Lung (tissue), 11 donors: ENCODE measurements at regions not wholly inside any gene's neighbourhood (a gene's known extent, or its start where the extent isn't known, plus 50 kb on each side); places are given as distances from the start of the nearest gene placed in this dataset.
"Not testable (repeated sequence)": the region's sequence is repeated elsewhere in the genome, so short reads cannot be mapped to it uniquely, and the experiment has no call there.

Experiments used
- ATAC-seq: fragments of 200-7000 bp; cut with Tn5 transposase; one replicate; pipeline ENCODE4 v1.9.1; 2020; ENCODE audit warnings: moderate number of reproducible peaks; ENCODE audit not compliant: insufficient read depth, low FRiP score
- DNase-seq, 3 donors: peaks; one replicate each; pipeline ENCODE4 v3.0.0-alpha.2; 2013 to 2017
- H3K27ac ChIP-seq, 2 donors: one replicate each; pipeline ENCODE4 v1.5.1; 2013; ENCODE audit warnings: mild to moderate bottlenecking in 2 of 2, moderate library complexity in 2 of 2, control low read depth in 1 of 2, inconsistent platforms in 1 of 2, low read depth in 1 of 2, low read length in 1 of 2
- H3K27me3 ChIP-seq, 3 donors: one replicate each; pipeline ENCODE4 v1.5.1; 2013; ENCODE audit warnings: low read length in 2 of 3; ENCODE audit not compliant: control insufficient read depth in 3 of 3, insufficient read depth in 3 of 3
- H3K36me3 ChIP-seq, 4 donors: one replicate each; pipeline ENCODE4 v1.5.1; 2013; ENCODE audit warnings: low read length in 4 of 4, mild to moderate bottlenecking in 1 of 4, moderate library complexity in 1 of 4; ENCODE audit not compliant: control insufficient read depth in 4 of 4, insufficient read depth in 4 of 4
- H3K4me1 ChIP-seq, 5 donors: one replicate each; pipeline ENCODE4 v1.5.1; 2013; ENCODE audit warnings: low read length in 5 of 5, mild to moderate bottlenecking in 2 of 5, moderate library complexity in 1 of 5; ENCODE audit not compliant: control insufficient read depth in 5 of 5, insufficient read depth in 5 of 5
- H3K4me3 ChIP-seq: one replicate; pipeline ENCODE4 v1.5.1; 2013; ENCODE audit warnings: mild to moderate bottlenecking, control low read depth, moderate library complexity
- H3K9ac ChIP-seq, 2 donors: one replicate each; pipeline ENCODE4 v1.5.1; 2013; ENCODE audit warnings: low read length in 2 of 2, control low read depth in 1 of 2; ENCODE audit not compliant: insufficient read depth in 1 of 2
- H3K9me3 ChIP-seq, 4 donors: one replicate each; pipeline ENCODE4 v1.5.1; 2013; ENCODE audit warnings: low read length in 3 of 4, mild to moderate bottlenecking in 1 of 4, moderate library complexity in 1 of 4; ENCODE audit not compliant: control insufficient read depth in 4 of 4, insufficient read depth in 3 of 4
- WGBS, 2 donors: extraction: QIAGEN DNeasy Blood & Tissue Kit; methylation state at CpG; one replicate each; pipeline ENCODE4 v1.1.7; 2013; 5-methylcytosine and 5-hydroxymethylcytosine counted together
- TF ChIP-seq, protein P1 (sequence below): IDR thresholded peaks from 2 replicates; pipeline ENCODE4 v1.5.1; 2012; ENCODE audit warnings: mild to moderate bottlenecking; ENCODE audit errors: control extremely low read depth, extremely low read depth
- donor health status: control.
- donor health status: control.
- donor health status: Bipolar disorder and iron deficiency.
- donor health status: healthy.
- donor health status: DM: yes; HTN: yes; CAD: no.

- Histone ChIP-seq H3K9ac (no peak overlapping the region), H3K27ac (no peak overlapping the region), H3K36me3 (no peaks in the 10 kb centered on the region), H3K27me3 (no peaks in the 10 kb centered on the region), H3K4me3 (no peak overlapping the region), H3K9me3 (no peaks in the 10 kb centered on the region), H3K4me1 (no peaks in the 10 kb centered on the region)
- DNase-seq (no peak), ATAC-seq (no peak)
- 78 to 81% methylated on average over 5 of the region's 5 CpGs for WGBS, 2 donors
- TF ChIP-seq, protein P1, sequence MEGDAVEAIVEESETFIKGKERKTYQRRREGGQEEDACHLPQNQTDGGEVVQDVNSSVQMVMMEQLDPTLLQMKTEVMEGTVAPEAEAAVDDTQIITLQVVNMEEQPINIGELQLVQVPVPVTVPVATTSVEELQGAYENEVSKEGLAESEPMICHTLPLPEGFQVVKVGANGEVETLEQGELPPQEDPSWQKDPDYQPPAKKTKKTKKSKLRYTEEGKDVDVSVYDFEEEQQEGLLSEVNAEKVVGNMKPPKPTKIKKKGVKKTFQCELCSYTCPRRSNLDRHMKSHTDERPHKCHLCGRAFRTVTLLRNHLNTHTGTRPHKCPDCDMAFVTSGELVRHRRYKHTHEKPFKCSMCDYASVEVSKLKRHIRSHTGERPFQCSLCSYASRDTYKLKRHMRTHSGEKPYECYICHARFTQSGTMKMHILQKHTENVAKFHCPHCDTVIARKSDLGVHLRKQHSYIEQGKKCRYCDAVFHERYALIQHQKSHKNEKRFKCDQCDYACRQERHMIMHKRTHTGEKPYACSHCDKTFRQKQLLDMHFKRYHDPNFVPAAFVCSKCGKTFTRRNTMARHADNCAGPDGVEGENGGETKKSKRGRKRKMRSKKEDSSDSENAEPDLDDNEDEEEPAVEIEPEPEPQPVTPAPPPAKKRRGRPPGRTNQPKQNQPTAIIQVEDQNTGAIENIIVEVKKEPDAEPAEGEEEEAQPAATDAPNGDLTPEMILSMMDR, result no peak
Measured at GRCh38 chr6:74451953-74452352, 753.9 kb downstream of the COL12A1 start.

- H3K27ac ChIP-seq, result no peak overlapping the region
- H3K4me3 ChIP-seq, result no peak overlapping the region
- H3K4me1 ChIP-seq, result no peaks in the 10 kb centered on the region
- H3K9me3 ChIP-seq, result no peaks in the 10 kb centered on the region
- ATAC-seq (no peak), DNase-seq (no peak)
- H3K36me3 ChIP-seq, result no peaks in the 10 kb centered on the region
- no peak overlapping the region for H3K9ac ChIP-seq
- TF ChIP-seq, protein P1, result no peak
- 94 to 95% methylated on average over 4 of the region's 4 CpGs for WGBS, 2 donors
- H3K27me3 ChIP-seq, result no peaks in the 10 kb centered on the region
Measured at GRCh38 chr6:74448850-74449249, 752.8 kb downstream of the CD109 start.

GRCh38 chr6:74447013-74447412 is 751.0 kb downstream of the CD109 start:
- TF ChIP-seq, protein P1, result no peak
- Histone ChIP-seq H3K4me1 (no peaks in the 10 kb centered on the region), H3K4me3 (no peak overlapping the region), H3K9me3 (no peaks in the 10 kb centered on the region), H3K27ac (no peak overlapping the region), H3K27me3 (no peaks in the 10 kb centered on the region), H3K9ac (no peak overlapping the region), H3K36me3 (no peaks in the 10 kb centered on the region)
- DNase-seq, result no peak
- WGBS, 2 donors, result 74 to 82% methylated on average over 5 of the region's 5 CpGs
- no peak for ATAC-seq

DNA sequence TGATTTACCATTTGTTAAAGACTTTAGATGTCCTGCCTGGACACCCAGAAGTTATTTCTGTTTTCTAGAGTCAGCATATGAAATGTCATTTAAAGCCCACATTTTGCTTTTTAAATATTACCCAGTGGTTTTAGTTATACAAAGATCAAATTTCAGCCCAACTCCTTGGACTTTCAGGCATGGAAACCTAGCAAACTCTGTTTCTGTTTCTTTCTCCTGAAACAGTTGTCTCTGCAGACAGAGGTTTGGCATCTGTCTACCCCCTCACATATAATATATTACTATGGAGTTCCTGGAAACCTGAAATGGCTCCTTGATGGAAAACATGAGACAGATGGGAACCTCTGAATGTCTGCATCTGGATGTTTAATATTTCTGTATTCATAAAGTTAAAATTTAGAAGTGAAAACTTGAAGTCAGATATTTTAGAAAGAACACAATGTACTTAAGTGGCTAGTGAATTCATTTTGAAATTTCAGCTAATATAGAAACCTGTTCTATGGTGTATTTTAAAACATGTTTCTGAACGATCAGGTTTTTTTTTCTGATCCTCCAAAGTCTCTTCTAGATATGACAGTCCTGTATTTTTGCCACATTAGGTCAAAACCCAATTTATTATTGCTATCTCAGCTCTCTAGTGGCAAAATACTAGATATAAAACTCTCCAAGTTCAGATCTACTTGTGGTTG is 743.3 kb downstream of the CD109 start:
- Histone ChIP-seq H3K4me3 (no peak overlapping the region), H3K27me3 (no peaks in the 10 kb centered on the region), H3K27ac (no peak overlapping the region), H3K9me3 (peaks cover 0 to 3% (median 0%) of the 10 kb centered on the region in 4 donors), H3K4me1 (no peaks in the 10 kb centered on the region), H3K36me3 (no peaks in the 10 kb centered on the region), H3K9ac (no peak overlapping the region)
- ATAC-seq (no peak), DNase-seq (no peak)
- TF ChIP-seq, protein P1, result no peak
- 59 to 80% methylated on average over 1 of the region's 1 CpG for WGBS, 2 donors

DNA sequence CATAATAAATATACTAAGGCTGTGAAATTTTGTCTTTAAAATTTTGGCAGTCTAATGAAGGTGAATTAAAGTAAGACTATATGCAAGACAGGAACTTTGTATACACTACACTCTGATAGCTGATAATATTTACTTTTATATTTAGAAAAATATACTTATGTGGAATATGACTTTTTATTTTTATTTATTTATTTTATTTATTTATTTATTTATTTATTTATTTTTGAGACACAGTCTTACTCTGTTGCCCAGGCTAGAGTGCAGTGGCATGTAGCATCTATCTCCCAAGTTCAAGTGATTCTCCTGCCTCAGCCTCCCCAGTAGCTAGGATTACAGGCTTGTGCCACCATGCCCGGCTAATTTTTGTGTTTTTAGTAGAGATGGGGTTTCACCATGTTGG is 742.4 kb downstream of the CD109 start:
- not testable (repeated sequence) for ATAC-seq
- WGBS, 2 donors, result 94 to 100% methylated on average over 1 of the region's 1 CpG

More for the DNA sequence above, 742.4 kb downstream of the CD109 start:
- not testable (repeated sequence) for DNase-seq, H3K27me3 ChIP-seq, H3K27ac ChIP-seq, H3K9ac ChIP-seq, H3K36me3 ChIP-seq, H3K9me3 ChIP-seq, H3K4me1 ChIP-seq, H3K4me3 ChIP-seq
